ENCODE measurements at regions not wholly inside any gene's neighbourhood (a gene's known extent, or its start where the extent isn't known, plus 50 kb on each side); places are given as distances from the start of the nearest gene placed in this dataset.

DNA sequence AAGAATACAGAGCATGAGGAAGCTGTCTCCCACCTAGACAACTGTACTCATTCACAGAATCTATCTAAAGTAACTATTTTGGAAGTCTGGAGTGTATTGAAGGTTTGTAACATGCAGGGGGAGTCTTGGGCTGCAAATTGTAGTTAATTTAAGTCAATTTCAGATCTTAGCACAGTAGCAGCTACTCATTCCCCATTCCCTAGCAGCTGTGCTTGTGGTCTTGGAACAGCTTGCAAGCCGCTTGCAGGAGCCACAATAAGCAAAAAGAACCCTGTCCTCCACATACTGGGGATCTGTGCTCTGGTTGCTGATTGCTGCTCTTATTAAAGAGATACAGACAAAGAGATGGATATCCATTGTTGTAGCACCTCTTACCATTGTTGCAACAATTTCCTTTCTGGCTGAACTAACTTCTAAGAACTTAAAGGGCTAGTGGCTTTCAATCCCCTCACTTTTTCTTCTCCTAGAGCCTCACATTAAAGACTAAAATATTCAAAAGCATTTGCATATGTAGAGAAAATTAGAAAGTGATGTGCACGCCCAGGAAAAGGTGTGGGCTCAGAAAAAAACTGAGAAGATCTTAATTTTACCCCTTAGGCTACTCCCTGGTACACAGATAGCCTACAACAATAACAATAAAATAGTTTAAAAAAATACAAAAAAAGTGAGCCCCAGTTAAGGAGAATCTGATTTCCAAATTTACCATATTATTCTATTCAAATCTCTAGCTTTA, 1775.1 kb upstream of the PIK3C3 start:
- TF ChIP-seq, protein P1, sequence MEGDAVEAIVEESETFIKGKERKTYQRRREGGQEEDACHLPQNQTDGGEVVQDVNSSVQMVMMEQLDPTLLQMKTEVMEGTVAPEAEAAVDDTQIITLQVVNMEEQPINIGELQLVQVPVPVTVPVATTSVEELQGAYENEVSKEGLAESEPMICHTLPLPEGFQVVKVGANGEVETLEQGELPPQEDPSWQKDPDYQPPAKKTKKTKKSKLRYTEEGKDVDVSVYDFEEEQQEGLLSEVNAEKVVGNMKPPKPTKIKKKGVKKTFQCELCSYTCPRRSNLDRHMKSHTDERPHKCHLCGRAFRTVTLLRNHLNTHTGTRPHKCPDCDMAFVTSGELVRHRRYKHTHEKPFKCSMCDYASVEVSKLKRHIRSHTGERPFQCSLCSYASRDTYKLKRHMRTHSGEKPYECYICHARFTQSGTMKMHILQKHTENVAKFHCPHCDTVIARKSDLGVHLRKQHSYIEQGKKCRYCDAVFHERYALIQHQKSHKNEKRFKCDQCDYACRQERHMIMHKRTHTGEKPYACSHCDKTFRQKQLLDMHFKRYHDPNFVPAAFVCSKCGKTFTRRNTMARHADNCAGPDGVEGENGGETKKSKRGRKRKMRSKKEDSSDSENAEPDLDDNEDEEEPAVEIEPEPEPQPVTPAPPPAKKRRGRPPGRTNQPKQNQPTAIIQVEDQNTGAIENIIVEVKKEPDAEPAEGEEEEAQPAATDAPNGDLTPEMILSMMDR (conservative IDR thresholded peaks at IDR 0.05; ENCODE audit: control insufficient read depth, insufficient read depth, low read depth, low read length): no peak
- no peak for DNase-seq (ENCODE audit: low read depth)
- H3K4me3 ChIP-seq (ENCODE audit: control insufficient read depth, low read depth, low read length): no peak overlapping the region

GRCh38 chr18:40168026-40168425, 1787.0 kb upstream of the PIK3C3 start:
- DNase-seq (ENCODE audit: low read depth): no peak
- TF ChIP-seq, protein P1 (conservative IDR thresholded peaks at IDR 0.05; ENCODE audit: control insufficient read depth, insufficient read depth, low read depth, low read length): no peak
- H3K4me3 ChIP-seq (ENCODE audit: control insufficient read depth, low read depth, low read length): no peak overlapping the region

DNA sequence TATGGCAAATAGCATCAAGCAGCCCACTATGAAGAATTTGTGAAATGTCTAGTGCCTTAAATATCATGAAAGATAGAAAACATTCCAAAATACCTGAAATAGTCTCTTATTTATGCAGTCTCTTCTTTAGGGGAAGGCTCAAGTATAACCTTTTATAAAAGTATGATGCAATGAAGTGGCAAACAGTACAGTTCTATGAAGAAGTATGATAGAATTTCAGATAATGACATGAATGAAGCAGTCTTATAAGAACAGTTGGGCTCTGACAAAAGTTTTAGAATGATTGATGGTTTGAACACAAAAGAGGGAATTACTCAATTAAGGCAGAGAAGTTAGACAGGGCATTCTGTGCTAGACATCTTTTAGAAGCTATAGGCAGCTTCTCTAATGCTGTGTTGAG, 1791.8 kb upstream of the PIK3C3 start:
- DNase-seq (ENCODE audit: low read depth): no peak
- TF ChIP-seq, protein P1 (conservative IDR thresholded peaks at IDR 0.05; ENCODE audit: control insufficient read depth, insufficient read depth, low read depth, low read length): no peak

GRCh38 chr18:40160361-40160760, 1794.7 kb upstream of the PIK3C3 start:
- no peak for DNase-seq (ENCODE audit: low read depth)
- H3K4me3 ChIP-seq (ENCODE audit: control insufficient read depth, low read depth, low read length): no peak overlapping the region
- TF ChIP-seq, protein P1 (conservative IDR thresholded peaks at IDR 0.05; ENCODE audit: control insufficient read depth, insufficient read depth, low read depth, low read length): no peak

More for the DNA sequence above, 1791.8 kb upstream of the PIK3C3 start:
- no peak overlapping the region for H3K4me3 ChIP-seq (ENCODE audit: control insufficient read depth, low read depth, low read length)

DNA sequence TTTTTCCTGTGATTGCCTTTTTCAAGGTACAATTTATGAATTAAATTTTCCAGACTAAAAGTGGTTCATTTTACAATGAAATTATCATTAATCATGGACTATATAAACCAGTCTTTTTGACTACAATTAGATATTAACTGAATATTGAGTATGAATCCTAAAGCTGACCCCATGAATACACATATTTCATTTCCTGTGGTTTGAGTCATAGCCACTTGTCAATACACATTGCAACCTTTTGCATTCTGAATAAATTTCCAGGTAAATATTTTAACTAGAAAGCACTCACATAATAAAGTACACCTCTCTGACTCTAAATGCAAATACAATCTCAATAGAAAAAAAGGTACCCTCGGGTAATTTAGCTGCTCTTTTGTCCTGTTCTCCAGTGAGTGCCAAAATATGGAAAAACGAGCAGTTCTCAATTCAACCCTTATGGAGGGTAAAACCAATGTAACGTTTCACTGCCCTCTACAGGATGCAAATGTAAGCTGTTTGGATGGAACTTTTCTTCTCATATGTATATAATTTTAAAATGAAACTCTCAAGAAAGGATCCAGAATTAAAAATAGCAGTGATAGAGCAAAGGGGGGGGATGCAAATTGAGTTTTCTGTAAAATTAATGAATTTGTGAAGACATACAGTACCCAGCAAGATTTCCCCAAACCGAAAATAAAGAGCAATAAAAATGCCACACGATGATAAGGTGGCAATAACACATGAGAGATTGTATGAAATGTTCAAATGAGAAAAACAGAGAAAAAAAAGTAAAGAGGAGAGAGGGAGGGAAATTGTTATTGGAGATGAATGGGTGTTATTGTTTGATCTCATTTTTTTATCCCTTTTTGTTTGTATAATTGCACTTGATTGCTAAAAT, 1795.7 kb upstream of the PIK3C3 start:
- no peak overlapping the region for H3K4me3 ChIP-seq (ENCODE audit: control insufficient read depth, low read depth, low read length)
- DNase-seq (ENCODE audit: low read depth): peak; percentile 63
- TF ChIP-seq, protein P1 (conservative IDR thresholded peaks at IDR 0.05; ENCODE audit: control insufficient read depth, insufficient read depth, low read depth, low read length): peak; percentile 69

- DNase-seq (ENCODE audit: low read depth): no peak
- TF ChIP-seq, protein P1 (conservative IDR thresholded peaks at IDR 0.05; ENCODE audit: control insufficient read depth, insufficient read depth, low read depth, low read length): no peak
- no peak overlapping the region for H3K4me3 ChIP-seq (ENCODE audit: control insufficient read depth, low read depth, low read length)
Observed at GRCh38 chr18:40157120-40157519, 1797.9 kb upstream of the PIK3C3 start.

Data from fibroblast of mammary gland (primary cell).